HepG2 (cell line): ENCODE measurements at regions not wholly inside any gene's neighbourhood (a gene's known extent, or its start where the extent isn't known, plus 50 kb on each side); places are given as distances from the start of the nearest gene placed in this dataset.

Experiments used
- EP300 ChIP-seq, 3 experiments: sonication (generic) in 1 of 3; formaldehyde crosslinking in 1 of 3; IDR thresholded peaks; 2 replicates each; pipeline versions ENCODE4 v1.5.1 to v1.6.1; 2011 to 2020; ENCODE audit warnings: low read depth in 2 of 3, low read length in 2 of 3, borderline replicate concordance in 1 of 3, improper control_type of control experiment in 1 of 3, mild to moderate bottlenecking in 1 of 3, missing genetic modification reagents in 1 of 3, moderate library complexity in 1 of 3
- FOXJ3 ChIP-seq: sonication (generic); formaldehyde crosslinking; IDR thresholded peaks from 2 replicates; pipeline ENCODE4 v1.4.0; 2020; ENCODE audit warnings: missing genetic modification reagents, mild to moderate bottlenecking, borderline replicate concordance
- FOXP4 ChIP-seq: sonication (generic); formaldehyde crosslinking; IDR thresholded peaks from 2 replicates; pipeline ENCODE4 v1.4.0; 2020; ENCODE audit warnings: missing genetic modification reagents
- JUNB ChIP-seq: sonication (generic); formaldehyde crosslinking; IDR thresholded peaks from 2 replicates; pipeline ENCODE4 v1.8.0; 2022; ENCODE audit warnings: missing genetic modification reagents, mild to moderate bottlenecking, borderline replicate concordance
- MBNL3 ChIP-seq: fragments of 250-450 bp; sonication (Bioruptor Pico); conservative IDR thresholded peaks from 2 replicates; pipeline ENCODE4 v1.8.0; 2022; ENCODE audit warnings: mild to moderate bottlenecking, inconsistent platforms
- POLR2G ChIP-seq: fragments of 200-400 bp; formaldehyde crosslinking; IDR thresholded peaks from 2 replicates; pipeline ENCODE4 v1.6.1; 2018; ENCODE audit warnings: mild to moderate bottlenecking, low read depth, low read length, moderate library complexity
- SOX13 ChIP-seq, 3 experiments: fragments of 450-650 bp in 1 of 3; sonication (generic) in 1 of 3; formaldehyde crosslinking in 1 of 3; IDR thresholded peaks in 2 of 3; conservative IDR thresholded peaks in 1 of 3; 2 replicates each; pipeline versions ENCODE4 v1.5.0 to v1.6.1; 2016 to 2020; ENCODE audit warnings: antibody characterized with exemption in 1 of 3, mild to moderate bottlenecking in 1 of 3, missing compliant biosample characterization in 1 of 3, missing genetic modification reagents in 1 of 3, moderate library complexity in 1 of 3
- ZBTB21 ChIP-seq: sonication (generic); formaldehyde crosslinking; IDR thresholded peaks from 2 replicates; pipeline ENCODE4 v1.4.0; 2020; ENCODE audit warnings: missing genetic modification reagents
- ZNF337 ChIP-seq: sonication (generic); formaldehyde crosslinking; IDR thresholded peaks from 2 replicates; pipeline ENCODE4 v1.5.1; 2020; ENCODE audit warnings: missing genetic modification reagents, low read depth, mild to moderate bottlenecking, borderline replicate concordance
- ZNF749 ChIP-seq: sonication (generic); formaldehyde crosslinking; IDR thresholded peaks from 2 replicates; pipeline ENCODE4 v1.8.0; 2022; ENCODE audit warnings: mild to moderate bottlenecking, missing genetic modification reagents, moderate library complexity, borderline replicate concordance
- ZNF773 ChIP-seq: sonication (generic); formaldehyde crosslinking; IDR thresholded peaks from 2 replicates; pipeline ENCODE4 v1.4.0; 2020; ENCODE audit warnings: missing genetic modification reagents, borderline replicate concordance
- ZNF775 ChIP-seq: sonication (generic); formaldehyde crosslinking; IDR thresholded peaks from 2 replicates; pipeline ENCODE4 v1.4.0; 2020; ENCODE audit warnings: missing genetic modification reagents, mild to moderate bottlenecking, moderate library complexity, borderline replicate concordance

GRCh38 chr12:62128175-62128975, 131.8 kb upstream of the USP15 start:
- no peak for TF ChIP-seq MBNL3 (CRISPR knock-in tag)
- no peak for TF ChIP-seq FOXP4 (CRISPR knock-in tag)
- TF ChIP-seq POLR2G = no peak
- TF ChIP-seq FOXJ3 (CRISPR knock-in tag) = no peak
- TF ChIP-seq ZNF775 (CRISPR knock-in tag) = no peak
- no peak for TF ChIP-seq SOX13 (IDR thresholded peaks at IDR 0.05)
- TF ChIP-seq SOX13 (CRISPR knock-in tag; conservative IDR thresholded peaks at IDR 0.05 in 1 of 2, IDR thresholded peaks at IDR 0.05 in 1 of 2) = no peak
- TF ChIP-seq ZNF749 (CRISPR knock-in tag) = no peak
- no peak for TF ChIP-seq ZNF337 (CRISPR knock-in tag)
- no peak for TF ChIP-seq ZBTB21
- no peak for TF ChIP-seq ZNF773
- TF ChIP-seq JUNB (CRISPR knock-in tag) = no peak
- TF ChIP-seq EP300 (IDR thresholded peaks at IDR 0.05; ENCODE audit: low read depth in 2 of 2, low read length in 2 of 2) = no peak
- TF ChIP-seq EP300 (CRISPR knock-in tag; IDR thresholded peaks at IDR 0.05; ENCODE audit: borderline replicate concordance) = no peak
